ENCODE measurements at regions not wholly inside any gene's neighbourhood (a gene's known extent, or its start where the extent isn't known, plus 50 kb on each side); places are given as distances from the start of the nearest gene placed in this dataset.

DNA sequence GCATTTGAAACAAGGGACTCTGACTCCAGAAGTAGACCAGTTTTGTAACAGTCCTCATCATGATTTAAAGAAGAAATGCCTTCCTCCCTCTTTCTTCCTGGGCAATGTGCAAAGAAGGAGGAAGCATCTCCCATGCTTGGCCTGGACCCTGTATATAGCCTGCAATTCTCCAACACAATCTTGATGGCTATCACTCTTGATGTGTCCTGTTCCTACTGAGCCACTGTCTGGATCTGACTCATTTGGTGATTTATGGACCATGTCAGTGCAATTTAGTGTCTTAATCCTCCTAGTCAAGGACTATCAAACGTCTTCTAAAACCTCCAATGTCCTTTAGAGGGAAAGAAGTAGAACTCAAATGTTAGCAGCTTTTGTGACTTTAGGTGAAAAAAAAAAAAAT lies 697.3 kb downstream of the TLR4 start:
- TF ChIP-seq POLR2A (IDR thresholded peaks at IDR 0.05) (no peak), CTCF (IDR thresholded peaks at IDR 0.05) (no peak), POLR2AphosphoS5 (IDR thresholded peaks at IDR 0.05) (no peak), EP300 (IDR thresholded peaks at IDR 0.05) (no peak)

Data from upper lobe of left lung (tissue), 4 donors.